HUES48 (cell line): ENCODE measurements at regions not wholly inside any gene's neighbourhood (a gene's known extent, or its start where the extent isn't known, plus 50 kb on each side); places are given as distances from the start of the nearest gene placed in this dataset.

Source experiments
- H3K27ac ChIP-seq: one replicate; pipeline ENCODE4 v1.7.0; 2013; ENCODE audit warnings: low read depth, low read length, inconsistent platforms
- H3K27me3 ChIP-seq: 2 replicates; pipeline ENCODE4 v1.6.1; 2013; ENCODE audit warnings: mild to moderate bottlenecking, low read length; ENCODE audit not compliant: control insufficient read depth, insufficient read depth
- H3K36me3 ChIP-seq: 2 replicates; pipeline ENCODE4 v1.6.1; 2013; ENCODE audit warnings: low read length; ENCODE audit not compliant: control insufficient read depth, insufficient read depth
- H3K4me1 ChIP-seq: 2 replicates; pipeline ENCODE4 v1.6.1; 2013; ENCODE audit warnings: mild to moderate bottlenecking, low read length; ENCODE audit not compliant: control insufficient read depth, insufficient read depth
- H3K4me3 ChIP-seq: 2 replicates; pipeline ENCODE4 v1.5.1; 2013; ENCODE audit warnings: mild to moderate bottlenecking, low read depth, low read length
- H3K9ac ChIP-seq: 2 replicates; pipeline ENCODE4 v1.6.1; 2013; ENCODE audit warnings: mild to moderate bottlenecking, low read depth, low read length, moderate library complexity
- H3K9me3 ChIP-seq: 2 replicates; pipeline ENCODE4 v1.6.1; 2013; ENCODE audit warnings: low read length; ENCODE audit not compliant: control insufficient read depth, insufficient read depth

DNA sequence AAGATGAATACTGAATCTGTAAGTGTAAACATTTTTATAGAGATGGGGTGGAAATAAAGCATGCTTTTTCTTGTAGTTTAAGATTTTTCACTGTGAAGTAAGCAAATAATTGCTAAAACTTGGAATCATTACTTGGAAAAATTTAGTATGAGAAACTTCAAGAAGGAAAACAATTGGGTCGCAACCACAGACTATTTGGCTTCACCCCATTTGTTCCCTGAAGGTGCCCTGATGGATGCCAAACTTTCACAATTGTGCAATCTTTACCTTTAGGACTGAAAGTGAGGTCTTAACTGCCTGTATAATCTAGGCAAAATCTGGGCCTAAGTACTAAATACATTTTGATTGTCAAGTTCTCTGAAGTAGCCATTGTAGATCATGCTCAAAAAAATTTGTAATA lies 330.1 kb downstream of the HDGFL1 start:
- Histone ChIP-seq H3K9me3 (no peaks in the 10 kb centered on the region), H3K4me1 (peaks cover 22% of the 10 kb centered on the region), H3K9ac (no peak overlapping the region), H3K36me3 (no peaks in the 10 kb centered on the region), H3K4me3 (no peak overlapping the region), H3K27ac (no peak overlapping the region), H3K27me3 (no peaks in the 10 kb centered on the region)

DNA sequence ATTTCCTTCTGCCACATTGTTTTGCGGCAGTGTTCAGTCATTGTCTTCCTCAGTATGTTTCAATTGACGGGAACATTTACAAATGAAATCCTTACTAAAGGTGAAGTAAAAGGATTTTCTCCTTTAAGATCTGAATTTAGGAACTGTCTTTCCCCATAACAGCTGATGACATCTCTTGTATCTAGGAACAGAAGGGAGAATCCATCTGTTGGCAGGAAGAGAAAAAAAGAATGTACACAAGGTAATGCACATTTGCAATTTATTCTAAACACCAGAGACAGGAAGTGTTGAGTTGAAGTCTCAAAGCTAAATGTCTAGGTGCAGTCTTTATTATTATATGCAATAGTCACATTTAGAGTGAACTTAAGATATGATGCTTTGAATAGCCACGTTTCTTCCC lies 334.5 kb downstream of the HDGFL1 start:
- Histone ChIP-seq H3K27me3 (no peaks in the 10 kb centered on the region), H3K4me1 (peaks cover 26% of the 10 kb centered on the region), H3K36me3 (no peaks in the 10 kb centered on the region), H3K27ac (no peak overlapping the region), H3K4me3 (no peak overlapping the region), H3K9ac (no peak overlapping the region), H3K9me3 (no peaks in the 10 kb centered on the region)

DNA sequence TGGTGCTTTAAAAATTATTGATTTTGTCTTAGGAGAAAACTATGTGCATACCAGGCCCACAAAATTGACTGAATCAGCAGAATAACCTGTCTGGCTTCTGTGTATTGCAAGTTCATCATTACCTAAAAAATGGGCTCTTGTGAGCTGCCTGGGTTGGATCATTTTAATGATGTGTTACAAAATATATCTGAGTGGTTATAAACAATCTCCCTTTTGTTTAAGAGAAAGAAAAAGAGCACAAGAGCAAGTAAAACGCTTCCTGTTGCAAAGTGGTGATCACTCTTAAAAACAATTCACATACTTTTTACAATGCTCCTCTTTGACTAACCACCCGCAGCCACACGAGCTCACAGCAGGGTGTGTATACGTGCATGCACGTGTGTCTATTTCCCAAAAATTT lies 335.1 kb downstream of the HDGFL1 start:
- Histone ChIP-seq H3K27ac (peak overlapping the region; percentile 14), H3K27me3 (no peaks in the 10 kb centered on the region), H3K4me3 (no peak overlapping the region), H3K4me1 (peaks cover 26% of the 10 kb centered on the region), H3K36me3 (no peaks in the 10 kb centered on the region), H3K9ac (no peak overlapping the region), H3K9me3 (no peaks in the 10 kb centered on the region)

DNA sequence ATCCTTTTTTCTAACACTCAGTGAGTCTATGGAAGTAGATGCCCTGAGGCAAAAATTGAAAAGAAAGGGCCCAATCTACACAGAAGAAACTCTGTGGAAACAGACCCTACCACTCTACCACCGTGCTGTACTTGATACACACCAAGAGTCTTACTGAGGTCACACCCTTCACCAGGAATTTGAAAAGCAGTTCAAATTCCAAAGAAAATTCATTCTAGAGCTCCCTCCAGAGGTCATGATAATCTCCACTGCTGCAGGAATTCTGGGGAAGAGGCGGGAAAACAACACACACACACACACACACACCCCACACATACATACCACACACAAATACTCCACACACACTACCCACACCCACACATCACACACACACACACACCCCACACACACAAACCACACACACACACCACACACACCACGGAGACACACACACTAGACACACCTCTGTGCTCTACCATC lies 336.8 kb downstream of the HDGFL1 start:
- Histone ChIP-seq H3K4me3 (no peak overlapping the region), H3K27me3 (no peaks in the 10 kb centered on the region), H3K9me3 (no peaks in the 10 kb centered on the region), H3K9ac (no peak overlapping the region), H3K4me1 (peaks cover 26% of the 10 kb centered on the region), H3K36me3 (no peaks in the 10 kb centered on the region), H3K27ac (no peak overlapping the region)

DNA sequence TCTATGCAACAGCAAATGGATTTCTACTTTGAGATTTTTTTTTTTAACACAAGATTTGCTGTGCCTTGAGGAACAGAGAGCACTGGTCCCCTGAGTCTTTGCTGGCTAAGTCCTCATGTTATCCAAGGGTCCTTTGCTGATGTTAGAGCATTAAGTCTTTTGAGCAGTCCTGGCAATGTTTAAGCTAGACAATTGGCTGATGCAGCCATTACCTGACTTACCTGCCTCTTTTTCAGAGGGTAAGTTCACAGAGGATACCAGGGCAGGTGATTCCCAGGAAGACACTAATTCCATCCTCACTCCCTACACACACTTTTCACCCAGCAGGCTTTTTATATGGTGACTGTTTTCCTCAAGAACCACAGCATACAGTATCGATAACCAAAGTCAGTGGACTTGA lies 337.7 kb downstream of the HDGFL1 start:
- Histone ChIP-seq H3K27me3 (no peaks in the 10 kb centered on the region), H3K4me3 (no peak overlapping the region), H3K36me3 (no peaks in the 10 kb centered on the region), H3K9me3 (no peaks in the 10 kb centered on the region), H3K4me1 (peaks cover 26% of the 10 kb centered on the region), H3K27ac (no peak overlapping the region), H3K9ac (no peak overlapping the region)

DNA sequence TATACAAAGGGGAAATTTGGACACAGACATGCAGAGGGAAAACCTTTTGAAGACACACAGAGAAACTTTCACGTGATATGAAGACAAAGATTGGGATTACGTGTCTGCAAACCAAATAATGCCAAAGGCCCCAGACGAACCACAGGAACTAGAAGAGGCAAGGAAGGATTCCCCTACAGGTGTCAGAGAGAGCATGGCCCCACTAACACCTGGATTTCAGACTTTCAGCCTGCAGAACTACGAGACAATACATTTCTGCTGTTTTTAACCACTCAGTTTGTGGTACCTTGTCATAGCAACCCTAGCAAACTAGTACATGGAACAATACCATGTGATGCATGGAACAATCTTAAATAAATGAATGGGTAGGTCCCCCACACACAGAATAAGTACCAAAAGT lies 341.0 kb downstream of the HDGFL1 start:
- H3K27me3 ChIP-seq, result no peaks in the 10 kb centered on the region
- no peak overlapping the region for H3K4me3 ChIP-seq
- no peak overlapping the region for H3K27ac ChIP-seq
- H3K9me3 ChIP-seq, result no peaks in the 10 kb centered on the region
- H3K36me3 ChIP-seq, result no peaks in the 10 kb centered on the region
- no peak overlapping the region for H3K9ac ChIP-seq
- peaks cover 7% of the 10 kb centered on the region; the same call in 1 of the 2 replicates for H3K4me1 ChIP-seq

DNA sequence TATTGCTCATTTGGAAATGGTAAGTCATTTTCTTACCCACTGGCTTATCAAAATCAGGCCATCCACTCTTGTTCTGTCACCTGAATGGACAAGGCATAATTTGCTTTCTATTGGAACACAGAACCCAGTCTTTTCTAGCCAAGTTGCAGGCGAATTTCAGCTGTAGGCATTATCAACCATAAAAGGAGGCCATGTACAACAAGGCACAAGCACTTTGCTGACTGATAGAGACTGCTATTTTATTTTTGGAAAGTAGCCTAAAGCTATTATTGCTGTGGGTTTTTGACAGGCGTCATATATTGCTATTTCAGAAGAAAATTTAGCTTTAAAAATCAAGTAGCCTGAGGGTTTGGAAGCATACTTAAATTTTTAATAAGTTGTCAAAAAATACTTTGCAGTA lies 344.2 kb downstream of the HDGFL1 start:
- H3K4me1 ChIP-seq, result no peaks in the 10 kb centered on the region
- no peak overlapping the region for H3K4me3 ChIP-seq
- no peak overlapping the region for H3K9ac ChIP-seq
- H3K9me3 ChIP-seq, result no peaks in the 10 kb centered on the region
- no peaks in the 10 kb centered on the region for H3K36me3 ChIP-seq
- no peaks in the 10 kb centered on the region for H3K27me3 ChIP-seq
- H3K27ac ChIP-seq, result no peak overlapping the region

DNA sequence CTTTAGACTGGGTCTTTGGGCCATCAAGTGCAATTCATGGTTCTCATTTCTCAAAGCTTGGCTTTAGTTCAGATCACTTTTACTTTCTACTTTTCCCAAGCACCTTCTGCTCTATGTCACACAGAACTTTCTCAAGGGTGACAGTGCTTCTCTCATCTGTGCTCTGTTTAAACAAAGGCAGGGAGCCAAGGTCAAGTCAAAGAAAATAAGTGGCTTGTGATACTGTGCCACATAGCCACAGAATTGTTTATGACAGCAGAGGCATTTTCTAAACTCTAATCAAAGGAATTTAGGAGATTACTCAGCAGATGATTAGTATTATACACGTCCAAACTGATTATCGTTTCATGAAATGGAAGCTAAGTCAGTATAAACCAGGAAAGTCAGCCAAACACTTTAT lies 348.0 kb downstream of the HDGFL1 start:
- Histone ChIP-seq H3K27me3 (no peaks in the 10 kb centered on the region), H3K9ac (no peak overlapping the region), H3K4me3 (no peak overlapping the region), H3K36me3 (no peaks in the 10 kb centered on the region), H3K9me3 (no peaks in the 10 kb centered on the region), H3K27ac (no peak overlapping the region), H3K4me1 (peaks cover 22% of the 10 kb centered on the region)

DNA sequence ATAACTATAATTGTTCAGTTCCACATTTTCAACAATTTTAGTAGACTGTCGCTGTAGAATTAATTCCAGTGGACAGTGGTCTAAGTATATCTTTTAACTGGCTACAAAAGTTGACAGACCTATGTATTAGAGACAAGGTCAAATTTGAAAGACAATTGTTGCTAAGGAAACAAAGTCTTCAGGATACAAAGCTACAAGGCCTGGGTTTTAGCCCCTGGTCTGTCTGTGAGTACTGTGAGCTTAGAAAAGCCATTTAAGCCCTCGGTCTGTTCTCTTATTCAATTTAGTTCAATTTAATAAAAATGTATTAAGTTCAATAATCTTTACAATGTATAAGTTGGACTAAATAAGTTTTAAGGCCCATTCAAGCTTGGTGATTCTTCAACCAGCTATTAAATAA lies 352.5 kb downstream of the HDGFL1 start:
- H3K9ac ChIP-seq, result no peak overlapping the region
- H3K4me3 ChIP-seq, result no peak overlapping the region
- no peaks in the 10 kb centered on the region for H3K36me3 ChIP-seq
- no peaks in the 10 kb centered on the region for H3K27me3 ChIP-seq
- peak overlapping the region; percentile 81 for H3K27ac ChIP-seq
- H3K9me3 ChIP-seq, result no peaks in the 10 kb centered on the region
- H3K4me1 ChIP-seq, result peaks cover 48% of the 10 kb centered on the region

DNA sequence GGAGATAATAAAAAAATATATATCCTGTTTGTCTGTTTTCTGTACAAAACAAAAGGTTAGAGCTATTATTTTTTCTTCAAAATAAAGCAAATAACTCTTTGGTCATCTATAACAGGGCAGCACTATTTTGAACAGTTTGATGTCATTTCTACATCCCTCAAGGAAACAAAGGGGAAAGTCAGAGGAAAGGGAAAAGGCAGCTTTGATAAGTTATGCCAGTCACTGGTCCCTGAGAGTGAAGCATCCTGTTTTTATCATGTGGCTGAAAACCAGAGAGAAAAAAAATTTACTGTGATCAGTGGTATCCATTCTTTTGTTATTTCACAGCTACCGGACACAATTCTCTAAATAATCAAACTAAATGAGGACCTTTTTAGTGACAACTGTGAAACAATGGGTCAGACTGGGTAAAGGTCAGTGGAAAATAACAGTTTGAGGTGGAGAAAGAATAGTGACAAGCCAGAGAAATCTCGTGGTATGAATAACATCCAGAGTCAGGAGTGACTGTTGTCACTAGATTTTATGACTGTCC lies 356.0 kb downstream of the HDGFL1 start:
- Histone ChIP-seq H3K4me1 (peaks cover 45% of the 10 kb centered on the region), H3K4me3 (no peak overlapping the region), H3K9ac (no peak overlapping the region), H3K36me3 (no peaks in the 10 kb centered on the region), H3K27me3 (no peaks in the 10 kb centered on the region), H3K27ac (no peak overlapping the region), H3K9me3 (no peaks in the 10 kb centered on the region)

DNA sequence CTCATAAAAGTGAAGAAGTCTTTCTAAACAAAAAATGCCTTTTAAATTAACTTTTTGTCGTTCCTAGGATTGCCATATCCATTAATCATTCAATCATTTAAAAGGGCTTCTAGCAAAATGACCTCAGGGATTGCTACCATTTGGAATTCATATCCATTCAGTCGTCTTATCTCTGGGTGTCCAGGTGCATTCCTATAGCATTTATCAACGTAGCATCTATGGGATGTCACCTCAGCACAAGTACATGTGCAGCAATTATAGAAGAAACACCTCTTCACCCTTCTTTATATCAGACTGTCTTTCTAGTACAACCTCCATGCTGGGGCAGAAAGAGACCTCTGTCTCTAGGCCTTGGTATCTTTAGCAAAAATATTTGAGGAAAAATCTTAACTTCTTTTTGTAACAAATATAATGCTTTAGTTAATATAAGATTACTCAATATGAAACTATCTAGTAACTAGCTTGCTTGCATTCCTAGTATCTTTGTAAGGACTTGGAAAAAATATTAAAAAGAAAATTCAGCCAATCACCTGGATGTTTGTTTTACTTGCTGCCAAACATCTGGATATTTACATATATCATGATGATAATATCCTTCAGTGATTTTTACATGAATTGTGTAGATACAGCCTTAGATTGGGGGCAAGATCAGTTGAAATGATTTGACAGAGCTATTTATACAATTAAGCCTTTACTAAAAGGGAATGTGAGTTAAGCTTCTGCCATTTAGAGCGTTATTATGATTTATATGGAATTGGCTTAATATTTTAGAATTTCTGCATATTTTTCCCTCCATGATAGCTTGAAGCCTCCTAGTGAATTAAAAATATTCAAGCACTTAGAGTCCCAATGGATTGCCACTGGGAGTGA lies 356.8 kb downstream of the HDGFL1 start:
- Histone ChIP-seq H3K27ac (no peak overlapping the region), H3K4me1 (peaks cover 40% of the 10 kb centered on the region), H3K9ac (no peak overlapping the region), H3K9me3 (no peaks in the 10 kb centered on the region), H3K4me3 (no peak overlapping the region), H3K36me3 (no peaks in the 10 kb centered on the region), H3K27me3 (no peaks in the 10 kb centered on the region)
